H54 (cell line): ENCODE measurements at regions not wholly inside any gene's neighbourhood (a gene's known extent, or its start where the extent isn't known, plus 50 kb on each side); places are given as distances from the start of the nearest gene placed in this dataset.
"Not testable (repeated sequence)": the region's sequence is repeated elsewhere in the genome, so short reads cannot be mapped to it uniquely, and the experiment has no call there.

ENCODE experiments used
- DNase-seq: peaks from one replicate; pipeline ENCODE4 v3.0.0; 2011; ENCODE audit warnings: low spot score, mixed read lengths; ENCODE audit not compliant: insufficient read length
- FAIRE-seq: peaks from 3 replicates; lab custom pipeline; 2011; peaks lifted over from hg19 to GRCh38; lab: Jason Lieb, UNC
- POLR2A ChIP-seq: IDR thresholded peaks from 2 replicates; pipeline ENCODE4 v1.6.1; 2011; ENCODE audit warnings: low read depth, mild to moderate bottlenecking, low read length

DNA sequence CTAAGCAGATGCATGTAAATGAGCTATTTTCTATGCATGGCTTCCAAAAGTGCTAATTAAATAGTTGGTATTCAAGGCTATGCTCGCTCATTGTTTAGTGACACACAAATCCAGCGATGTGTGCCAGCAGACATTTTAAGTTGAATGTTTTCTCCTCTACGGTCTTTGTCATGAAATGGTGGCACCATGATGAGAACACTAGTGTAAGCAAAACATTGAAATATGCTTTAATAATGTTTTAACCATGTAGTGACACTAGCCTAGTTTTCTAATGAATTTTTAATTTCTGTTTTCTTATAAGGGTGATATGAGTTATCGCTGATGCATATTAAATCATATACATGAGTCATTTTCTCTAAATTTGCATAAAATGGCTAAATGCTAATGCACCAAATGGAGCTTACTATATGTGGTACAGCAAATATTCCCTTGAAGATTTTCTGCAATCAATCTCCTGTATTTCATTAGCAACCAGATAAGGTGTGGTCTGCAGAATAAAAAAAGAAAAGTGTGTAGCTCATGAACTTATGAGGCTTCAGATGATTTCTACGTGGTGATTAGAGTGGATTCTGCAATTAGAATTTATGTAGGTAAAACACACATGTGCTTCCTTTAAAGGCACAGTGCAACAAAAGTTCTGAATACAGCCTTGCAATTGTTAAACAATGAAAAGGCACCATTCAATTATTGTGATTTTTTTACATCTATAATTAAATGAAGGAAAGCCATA lies 226.6 kb downstream of the MEF2C start:
- no peak for DNase-seq
- no peak for TF ChIP-seq POLR2A

DNA sequence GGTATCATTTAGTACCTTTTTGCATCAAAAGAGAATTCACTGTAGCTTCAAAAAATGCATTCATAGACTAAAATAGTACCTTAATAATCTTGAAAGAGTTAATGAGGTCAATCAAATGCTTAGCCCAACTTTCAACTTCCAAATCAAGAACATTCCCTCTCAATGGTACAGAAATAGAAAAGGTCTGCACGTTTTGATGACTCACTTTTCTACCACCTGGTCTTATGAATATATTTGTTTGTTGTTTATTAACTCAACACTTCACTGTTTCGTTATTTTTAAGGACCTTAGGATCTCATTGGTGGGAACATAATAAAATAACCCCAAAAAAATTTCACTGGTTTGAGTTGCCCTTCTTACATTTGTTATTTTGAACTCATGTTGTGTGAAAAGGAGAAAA lies 229.5 kb downstream of the MEF2C start:
- no peak for TF ChIP-seq POLR2A
- no peak for DNase-seq
- no peak for FAIRE-seq

More for the DNA sequence above, 226.6 kb downstream of the MEF2C start:
- FAIRE-seq, result no peak

DNA sequence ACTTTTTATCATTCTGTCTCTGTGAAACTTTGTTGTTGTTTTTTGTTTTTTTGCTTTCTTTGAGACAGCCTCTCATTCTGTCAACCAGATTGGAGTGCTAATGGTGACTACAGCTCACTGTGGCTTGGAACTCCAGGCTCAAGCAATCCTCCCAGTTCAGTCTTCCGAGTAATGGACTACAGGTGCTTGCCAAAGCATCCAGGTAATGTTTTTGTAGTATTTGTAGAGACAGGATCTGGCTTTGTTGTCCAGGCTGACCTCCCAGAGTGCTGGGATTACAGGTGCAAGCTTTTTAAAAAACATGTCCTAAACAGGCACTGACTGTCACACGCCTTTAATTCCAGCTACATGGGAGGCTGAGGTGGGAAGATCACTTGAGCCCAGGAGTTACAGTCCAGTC lies 235.1 kb downstream of the MEF2C start:
- DNase-seq (no peak), FAIRE-seq (no peak)
- no peak for TF ChIP-seq POLR2A

DNA sequence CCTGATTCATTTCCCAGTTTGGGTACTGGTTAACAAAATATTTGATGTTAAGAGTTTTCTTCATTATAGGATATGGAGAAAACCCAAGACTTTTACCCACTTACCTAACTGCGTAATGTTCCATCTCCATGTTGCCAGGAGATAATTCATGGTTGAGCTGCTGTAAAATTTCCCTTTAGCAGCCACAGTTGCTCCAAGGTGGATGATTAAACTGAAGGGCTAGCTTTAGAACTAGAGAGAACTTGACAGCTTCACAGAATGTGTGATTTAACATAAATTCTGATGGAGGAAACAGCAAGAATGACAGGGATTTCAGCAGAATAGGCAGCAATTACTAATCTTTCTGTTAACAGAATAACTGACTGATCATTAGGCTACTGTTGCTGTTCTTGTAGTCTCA lies 236.1 kb downstream of the MEF2C start:
- no peak for FAIRE-seq
- TF ChIP-seq POLR2A, result no peak

DNA sequence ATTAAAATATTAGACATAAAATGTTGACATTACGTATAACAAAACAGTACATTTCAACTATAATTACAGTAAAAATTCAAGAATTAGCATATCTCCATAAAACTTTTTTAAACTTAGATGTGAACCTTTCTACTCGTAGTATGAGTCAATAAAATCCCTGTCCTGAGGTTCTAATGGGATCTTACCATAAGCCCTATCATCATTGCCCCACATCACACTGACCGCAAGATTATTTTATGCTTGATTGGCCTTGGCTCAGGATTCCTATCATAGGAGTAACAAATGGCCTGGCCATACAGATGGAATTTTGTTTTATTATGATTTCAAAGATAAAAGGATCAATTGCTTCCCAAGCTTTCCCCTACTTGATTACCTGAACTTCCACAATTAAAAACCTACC lies 238.3 kb downstream of the MEF2C start:
- no peak for TF ChIP-seq POLR2A
- no peak for DNase-seq
- no peak for FAIRE-seq

More for the DNA sequence above, 236.1 kb downstream of the MEF2C start:
- DNase-seq, result no peak

DNA sequence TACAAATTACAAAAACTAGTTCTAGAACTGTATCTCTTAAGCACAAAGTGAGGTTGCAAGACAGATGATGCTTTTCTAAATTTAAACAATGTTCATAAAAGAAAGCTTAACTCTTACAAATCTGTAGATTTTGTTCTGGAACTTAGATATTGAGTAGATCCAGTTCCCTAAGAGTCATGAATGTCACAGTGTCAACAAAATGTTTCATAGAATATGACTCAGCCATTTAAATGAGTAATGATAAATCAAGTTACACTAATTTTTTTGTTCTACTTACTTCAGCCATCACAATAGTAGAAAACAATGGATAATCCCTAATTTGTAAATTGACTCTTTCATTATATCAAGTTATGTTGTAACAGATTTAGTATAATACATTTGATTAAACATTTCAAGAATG lies 239.7 kb downstream of the MEF2C start:
- DNase-seq, result no peak
- TF ChIP-seq POLR2A, result no peak
- no peak for FAIRE-seq

DNA sequence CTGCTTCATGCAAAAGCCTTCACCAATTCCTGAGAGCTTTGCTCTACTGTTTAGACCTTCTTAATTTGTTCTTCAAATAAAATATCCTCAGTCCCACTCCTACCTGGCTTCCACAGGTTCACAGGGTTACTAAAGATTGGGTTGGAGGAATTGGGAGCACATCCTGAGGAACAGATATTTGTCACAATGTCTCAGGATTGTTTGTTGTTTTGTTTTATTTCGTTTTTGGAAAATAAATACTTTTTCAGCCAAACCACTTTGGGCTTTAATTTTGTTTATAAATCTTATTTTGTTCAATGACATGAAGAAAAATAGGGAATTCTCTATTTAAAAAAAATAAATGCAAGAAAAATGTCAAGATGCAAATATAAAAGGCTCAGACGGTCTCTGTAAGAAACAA lies 249.0 kb downstream of the MEF2C start:
- no peak for FAIRE-seq
- TF ChIP-seq POLR2A, result no peak
- DNase-seq, result no peak

DNA sequence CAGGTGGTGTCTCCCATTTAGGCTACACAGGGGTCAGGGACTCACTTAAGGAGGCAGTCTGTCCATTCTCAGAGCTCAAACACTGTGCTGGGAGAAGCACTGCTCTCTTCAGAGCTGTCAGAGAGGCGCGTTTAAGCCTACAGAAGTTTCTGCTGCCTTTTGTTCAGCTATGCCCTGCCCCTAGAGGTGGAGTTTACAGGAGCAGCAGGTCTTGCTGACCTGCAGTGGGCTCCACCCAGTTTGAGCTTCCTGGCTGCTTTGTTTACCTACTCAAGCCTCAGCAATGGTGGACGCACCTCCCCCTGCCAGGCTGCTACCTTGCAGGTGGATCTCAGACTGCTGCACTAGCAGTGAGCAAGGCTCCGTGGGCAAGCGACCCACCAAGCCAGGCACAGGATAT lies 260.1 kb downstream of the MEF2C start:
- not testable (repeated sequence) for DNase-seq, FAIRE-seq

DNA sequence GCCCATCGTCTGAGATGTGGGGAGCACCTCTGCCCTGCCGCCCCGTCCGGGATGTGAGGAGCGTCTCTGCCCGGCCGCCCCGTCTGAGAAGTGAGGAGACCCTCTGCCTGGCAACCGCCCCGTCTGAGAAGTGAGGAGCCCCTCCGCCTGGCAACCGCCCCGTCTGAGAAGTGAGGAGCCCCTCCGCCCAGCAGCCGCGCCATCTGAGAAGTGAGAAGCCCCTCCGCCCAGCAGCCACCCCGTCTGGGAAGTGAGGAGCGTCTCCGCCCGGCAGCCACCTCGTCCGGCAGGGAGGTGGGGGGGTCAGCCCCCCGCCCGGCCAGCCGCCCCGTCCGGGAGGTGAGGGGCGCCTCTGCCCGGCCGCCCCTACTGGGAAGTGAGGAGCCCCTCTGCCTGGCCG lies 267.2 kb downstream of the MEF2C start:
- DNase-seq, FAIRE-seq: not testable (repeated sequence)

DNA sequence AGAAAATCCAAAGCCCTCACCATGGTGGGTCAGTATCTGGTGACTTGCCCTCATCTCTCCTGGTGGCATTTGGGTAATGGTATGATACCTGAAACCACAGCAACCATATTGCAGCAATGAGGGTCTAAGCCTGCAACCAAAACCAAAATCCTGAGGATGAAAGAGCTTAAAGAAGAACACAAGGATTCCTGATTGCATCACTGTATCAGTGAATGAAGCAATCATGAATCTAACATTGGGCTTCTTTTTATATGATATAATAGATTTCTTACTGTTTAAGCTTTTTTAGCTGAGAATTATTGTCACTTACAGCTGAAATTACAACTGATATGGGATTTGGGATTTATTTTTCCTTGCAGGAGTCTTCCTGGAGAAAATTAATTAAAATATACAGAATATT lies 269.9 kb downstream of the MEF2C start:
- TF ChIP-seq POLR2A, result no peak
- no peak for DNase-seq
- FAIRE-seq, result no peak

DNA sequence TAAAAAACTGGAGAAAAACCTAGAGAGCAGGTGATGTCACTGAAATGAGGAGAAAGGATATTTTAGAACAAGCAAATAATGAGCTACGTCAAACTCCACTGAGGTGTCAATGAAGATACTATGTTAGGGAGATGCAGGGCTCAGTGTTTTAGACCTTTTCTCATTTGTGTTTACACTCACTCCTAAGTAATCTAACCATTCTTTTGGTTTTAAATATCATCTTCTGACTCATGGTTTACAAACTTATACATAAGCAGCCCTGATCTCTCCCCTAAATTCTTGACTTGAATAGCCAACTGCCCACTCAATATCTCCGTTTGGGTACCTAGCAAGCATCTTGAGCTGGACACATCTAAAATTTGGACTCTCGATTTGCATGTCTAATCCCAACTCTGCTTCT lies 272.4 kb downstream of the MEF2C start:
- FAIRE-seq (no peak), DNase-seq (no peak)
- no peak for TF ChIP-seq POLR2A

DNA sequence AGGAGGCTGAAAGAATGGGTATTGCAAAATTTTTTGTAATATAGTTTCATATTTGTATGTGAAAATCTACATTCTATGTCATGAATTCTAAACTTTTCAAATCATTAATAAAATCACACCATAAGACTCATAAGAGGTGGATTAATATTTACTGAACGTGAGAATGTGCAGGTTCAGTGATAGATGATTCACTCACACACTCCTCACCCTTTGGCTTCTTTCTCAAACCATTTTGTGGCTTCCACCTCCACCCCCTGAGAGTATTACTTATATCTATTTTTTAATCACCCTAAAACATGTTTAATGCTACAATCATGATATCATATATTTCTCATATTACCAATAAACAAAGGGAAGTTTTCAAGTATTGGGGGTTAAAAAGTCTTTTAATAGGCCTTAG lies 275.5 kb downstream of the MEF2C start:
- no peak for TF ChIP-seq POLR2A
- FAIRE-seq (no peak), DNase-seq (no peak)

DNA sequence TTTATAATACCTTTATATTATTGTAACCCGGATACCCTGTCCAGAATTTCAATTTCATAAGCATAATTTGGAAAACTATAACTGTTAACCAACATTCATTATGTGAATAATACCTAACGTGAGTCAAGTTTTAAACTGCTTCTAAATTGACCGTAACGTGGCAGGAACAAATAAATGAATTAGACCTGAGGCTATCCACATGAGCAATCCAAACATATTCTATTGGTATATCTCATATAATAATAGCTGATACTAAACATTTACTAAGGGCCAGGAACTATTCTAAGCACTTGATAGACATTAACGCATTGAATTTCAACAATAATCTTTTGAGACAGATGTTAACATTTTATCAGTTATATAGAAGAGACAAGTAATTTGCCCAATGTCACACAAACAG lies 276.4 kb downstream of the MEF2C start:
- DNase-seq (no peak), FAIRE-seq (no peak)
- TF ChIP-seq POLR2A, result no peak

DNA sequence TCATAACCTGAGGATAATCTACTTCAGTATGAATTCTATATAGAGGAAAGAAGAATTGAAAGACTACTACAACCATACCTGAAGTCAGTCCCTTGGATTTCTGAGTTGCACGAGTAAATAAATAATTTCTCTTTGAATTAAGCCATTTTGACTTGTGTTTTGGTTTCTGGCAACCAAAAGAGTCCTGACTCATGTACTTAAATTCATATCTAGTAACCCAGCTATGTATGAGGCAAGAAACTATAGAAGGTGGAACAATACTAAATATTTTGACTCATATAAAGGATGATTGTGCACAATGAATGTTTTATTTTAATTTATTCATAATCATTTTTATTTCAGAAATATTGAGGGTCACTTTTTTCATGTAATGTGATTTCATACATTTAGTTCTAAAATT lies 276.8 kb downstream of the MEF2C start:
- FAIRE-seq, result no peak
- TF ChIP-seq POLR2A, result no peak
- no peak for DNase-seq

DNA sequence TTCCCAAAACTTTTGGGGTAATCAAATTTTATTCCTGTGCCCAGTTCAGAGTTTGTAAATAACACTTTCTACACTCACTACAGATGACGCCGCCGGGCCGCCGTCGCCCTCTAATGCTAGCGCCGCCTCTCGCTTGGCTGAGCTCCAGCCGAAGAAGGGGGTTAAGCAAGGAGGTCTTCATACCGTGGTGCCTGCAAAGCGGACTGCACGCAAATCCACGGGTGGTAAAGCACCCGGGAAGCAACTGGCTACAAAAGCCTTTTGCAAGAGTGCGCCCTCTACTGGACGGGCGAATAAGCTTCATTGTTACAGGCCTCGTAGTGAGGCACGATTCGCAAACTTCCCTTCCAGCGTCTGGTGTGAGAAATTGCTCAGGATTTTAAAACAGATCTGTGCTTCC lies 280.4 kb downstream of the MEF2C start:
- no peak for TF ChIP-seq POLR2A
- FAIRE-seq (no peak), DNase-seq (no peak)
